GM18868 (cell line): ENCODE measurements at regions not wholly inside any gene's neighbourhood (a gene's known extent, or its start where the extent isn't known, plus 50 kb on each side); places are given as distances from the start of the nearest gene placed in this dataset.

Experiments
- ATAC-seq: cut with Tn5 transposase; IDR thresholded peaks from one replicate; pipeline ENCODE4 v1.9.1; 2021; ENCODE audit warnings: mild to moderate bottlenecking, moderate library complexity; ENCODE audit not compliant: unreplicated experiment

GRCh38 chr12:115657081-115658013 lies 620.1 kb downstream of the MED13L start:
- no peak for ATAC-seq

GRCh38 chr12:115650026-115650425 lies 627.5 kb downstream of the MED13L start:
- ATAC-seq = no peak

GRCh38 chr12:115648463-115648862 lies 629.0 kb downstream of the MED13L start:
- no peak for ATAC-seq

- ATAC-seq = no peak
Measured at GRCh38 chr12:115646210-115646609, 631.3 kb downstream of the MED13L start.

GRCh38 chr12:115640929-115641328 lies 636.6 kb downstream of the MED13L start:
- no peak for ATAC-seq

GRCh38 chr12:115639648-115640012 lies 637.9 kb downstream of the MED13L start:
- no peak for ATAC-seq

- ATAC-seq = no peak
Measured at GRCh38 chr12:115638733-115639647, 638.5 kb downstream of the MED13L start.

- ATAC-seq = no peak
Measured at GRCh38 chr12:115636546-115636945, 640.9 kb downstream of the MED13L start.

GRCh38 chr12:115632308-115632707 lies 645.2 kb downstream of the MED13L start:
- ATAC-seq = no peak

GRCh38 chr12:115630136-115630535 lies 647.4 kb downstream of the MED13L start:
- ATAC-seq = no peak

- no peak for ATAC-seq
Measured at GRCh38 chr12:115626210-115626609, 651.3 kb downstream of the MED13L start.

- ATAC-seq = no peak
Measured at GRCh38 chr12:115623764-115624334, 653.6 kb downstream of the MED13L start.

GRCh38 chr12:115623275-115623674 lies 654.2 kb downstream of the MED13L start:
- ATAC-seq = no peak

- ATAC-seq = no peak
Measured at GRCh38 chr12:115620816-115621215, 656.7 kb downstream of the MED13L start.

- ATAC-seq = no peak
Measured at GRCh38 chr12:115619889-115620288, 657.6 kb downstream of the MED13L start.

- ATAC-seq = no peak
Measured at GRCh38 chr12:115619061-115619460, 658.4 kb downstream of the MED13L start.

- ATAC-seq = no peak
Measured at GRCh38 chr12:115618105-115618504, 659.4 kb downstream of the MED13L start.

GRCh38 chr12:115617391-115617790 lies 660.1 kb downstream of the MED13L start:
- no peak for ATAC-seq

- ATAC-seq = no peak
Measured at GRCh38 chr12:115611477-115611876, 666.0 kb downstream of the MED13L start.

GRCh38 chr12:115609347-115609746 lies 668.1 kb downstream of the MED13L start:
- no peak for ATAC-seq

- ATAC-seq = no peak
Measured at GRCh38 chr12:115606040-115606439, 671.5 kb downstream of the MED13L start.
